ENCODE measurements at regions not wholly inside any gene's neighbourhood (a gene's known extent, or its start where the extent isn't known, plus 50 kb on each side); places are given as distances from the start of the nearest gene placed in this dataset.

- TF ChIP-seq, protein P1, sequence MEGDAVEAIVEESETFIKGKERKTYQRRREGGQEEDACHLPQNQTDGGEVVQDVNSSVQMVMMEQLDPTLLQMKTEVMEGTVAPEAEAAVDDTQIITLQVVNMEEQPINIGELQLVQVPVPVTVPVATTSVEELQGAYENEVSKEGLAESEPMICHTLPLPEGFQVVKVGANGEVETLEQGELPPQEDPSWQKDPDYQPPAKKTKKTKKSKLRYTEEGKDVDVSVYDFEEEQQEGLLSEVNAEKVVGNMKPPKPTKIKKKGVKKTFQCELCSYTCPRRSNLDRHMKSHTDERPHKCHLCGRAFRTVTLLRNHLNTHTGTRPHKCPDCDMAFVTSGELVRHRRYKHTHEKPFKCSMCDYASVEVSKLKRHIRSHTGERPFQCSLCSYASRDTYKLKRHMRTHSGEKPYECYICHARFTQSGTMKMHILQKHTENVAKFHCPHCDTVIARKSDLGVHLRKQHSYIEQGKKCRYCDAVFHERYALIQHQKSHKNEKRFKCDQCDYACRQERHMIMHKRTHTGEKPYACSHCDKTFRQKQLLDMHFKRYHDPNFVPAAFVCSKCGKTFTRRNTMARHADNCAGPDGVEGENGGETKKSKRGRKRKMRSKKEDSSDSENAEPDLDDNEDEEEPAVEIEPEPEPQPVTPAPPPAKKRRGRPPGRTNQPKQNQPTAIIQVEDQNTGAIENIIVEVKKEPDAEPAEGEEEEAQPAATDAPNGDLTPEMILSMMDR (conservative IDR thresholded peaks at IDR 0.05 in 1 of 2, IDR thresholded peaks at IDR 0.05 in 1 of 2; ENCODE audit: low read depth in 1 of 2, low read length in 2 of 2): no peak
- TF ChIP-seq EZH2 (IDR thresholded peaks at IDR 0.05; ENCODE audit: low read length, missing control alignments): no peak
Measured at GRCh38 chr2:123481406-123481805, 543.7 kb upstream of the CNTNAP5 start.
